HS-5 (cell line): ENCODE measurements at regions not wholly inside any gene's neighbourhood (a gene's known extent, or its start where the extent isn't known, plus 50 kb on each side); places are given as distances from the start of the nearest gene placed in this dataset.
"Not testable (repeated sequence)": the region's sequence is repeated elsewhere in the genome, so short reads cannot be mapped to it uniquely, and the experiment has no call there.

Experiments
- DNase-seq: peaks from one replicate; pipeline ENCODE4 v3.0.0-alpha.2; 2012; ENCODE audit warnings: low read depth

GRCh38 chr2:239600001-239600593 is 199.3 kb upstream of the HDAC4 start:
- no peak for DNase-seq

GRCh38 chr2:239599299-239599698 is 198.5 kb upstream of the HDAC4 start:
- no peak for DNase-seq

- no peak for DNase-seq
These were observed 197.9 kb upstream of the HDAC4 start for GRCh38 chr2:239598732-239599090.

- DNase-seq = no peak
These were observed 197.4 kb upstream of the HDAC4 start for GRCh38 chr2:239598011-239598731.

GRCh38 chr2:239597216-239597615 is 196.4 kb upstream of the HDAC4 start:
- DNase-seq = no peak

- no peak for DNase-seq
These were observed 196.0 kb upstream of the HDAC4 start for GRCh38 chr2:239596792-239597191.

GRCh38 chr2:239596253-239596652 is 195.4 kb upstream of the HDAC4 start:
- no peak for DNase-seq

- DNase-seq = no peak
These were observed 194.9 kb upstream of the HDAC4 start for GRCh38 chr2:239595726-239596125.

- no peak for DNase-seq
These were observed 194.2 kb upstream of the HDAC4 start for GRCh38 chr2:239594772-239595608.

GRCh38 chr2:239594019-239594771 is 193.4 kb upstream of the HDAC4 start:
- DNase-seq = no peak

GRCh38 chr2:239593455-239593854 is 192.6 kb upstream of the HDAC4 start:
- no peak for DNase-seq

GRCh38 chr2:239592629-239593290 is 191.9 kb upstream of the HDAC4 start:
- DNase-seq = not testable (repeated sequence)

- DNase-seq = no peak
These were observed 190.4 kb upstream of the HDAC4 start for GRCh38 chr2:239590995-239591915.

- DNase-seq = no peak
These were observed 189.5 kb upstream of the HDAC4 start for GRCh38 chr2:239590276-239590675.

- DNase-seq = no peak
These were observed 189.0 kb upstream of the HDAC4 start for GRCh38 chr2:239589833-239590232.

- no peak for DNase-seq
These were observed 188.5 kb upstream of the HDAC4 start for GRCh38 chr2:239589270-239589825.

GRCh38 chr2:239588451-239589269 is 187.8 kb upstream of the HDAC4 start:
- no peak for DNase-seq

GRCh38 chr2:239587841-239588240 is 187.0 kb upstream of the HDAC4 start:
- no peak for DNase-seq

GRCh38 chr2:239587311-239587731 is 186.5 kb upstream of the HDAC4 start:
- no peak for DNase-seq
